H1 (cell line): ENCODE measurements at regions not wholly inside any gene's neighbourhood (a gene's known extent, or its start where the extent isn't known, plus 50 kb on each side); places are given as distances from the start of the nearest gene placed in this dataset.

Experiments used
- CHD7 ChIP-seq: fragments of 300-600 bp; sonication (generic); IDR thresholded peaks from 2 replicates; pipeline ENCODE4 v1.7.1; 2012; ENCODE audit warnings: low read length, moderate library complexity, mild to moderate bottlenecking, inconsistent platforms; ENCODE audit not compliant: insufficient replicate concordance
- MAFK ChIP-seq: IDR thresholded peaks from 2 replicates; pipeline ENCODE4 v1.6.1; 2012; ENCODE audit warnings: low read depth, mild to moderate bottlenecking, improper control_type of control experiment, low read length
- RNF2 ChIP-seq: fragments of 200-900, 300-1000 bp; sonication (generic); IDR thresholded peaks from 2 replicates; pipeline ENCODE4 v1.7.1; 2016; ENCODE audit warnings: borderline replicate concordance, low read depth, mild to moderate bottlenecking, antibody characterized with exemption, low read length; ENCODE audit not compliant: poor library complexity, severe bottlenecking; ENCODE audit errors: missing control alignments
- SIN3A ChIP-seq, 2 experiments: IDR thresholded peaks in 1 of 2; conservative IDR thresholded peaks in 1 of 2; 2 replicates each; pipeline ENCODE4 v1.6.1; 2011 to 2012; ENCODE audit warnings: low read length in 2 of 2, improper control_type of control experiment in 1 of 2, low read depth in 1 of 2, mild to moderate bottlenecking in 1 of 2
- TAF7 ChIP-seq: optimal IDR thresholded peaks from 2 replicates; pipeline ENCODE3; 2011; ENCODE audit warnings: low read depth, mild to moderate bottlenecking, inconsistent platforms, low read length, moderate library complexity, borderline replicate concordance
- TCF12 ChIP-seq: IDR thresholded peaks from 2 replicates; pipeline ENCODE4 v1.6.1; 2011; ENCODE audit warnings: low read depth, mild to moderate bottlenecking, low read length

- TF ChIP-seq MAFK (no peak), SIN3A (conservative IDR thresholded peaks at IDR 0.05 in 1 of 2, IDR thresholded peaks at IDR 0.05 in 1 of 2; ENCODE audit: low read depth in 1 of 2, low read length in 2 of 2) (no peak), CHD7 (no peak), TCF12 (no peak), RNF2 (no peak), TAF7 (no peak)
Measured at GRCh38 chr4:10259976-10260375, 143.4 kb upstream of the WDR1 start (continued).
